CD4-positive, alpha-beta T cell treated with Interleukin-4 for 4 hours (primary cell): ENCODE measurements at regions not wholly inside any gene's neighbourhood (a gene's known extent, or its start where the extent isn't known, plus 50 kb on each side); places are given as distances from the start of the nearest gene placed in this dataset.
A peak's percentile ranks its signal among the peaks of the same experiment; 100 is the strongest.
"Not testable (repeated sequence)": the region's sequence is repeated elsewhere in the genome, so short reads cannot be mapped to it uniquely, and the experiment has no call there.

Experiments used
- DNase-seq: peaks from one replicate; pipeline ENCODE4 v3.0.0-alpha.2; 2020

DNA sequence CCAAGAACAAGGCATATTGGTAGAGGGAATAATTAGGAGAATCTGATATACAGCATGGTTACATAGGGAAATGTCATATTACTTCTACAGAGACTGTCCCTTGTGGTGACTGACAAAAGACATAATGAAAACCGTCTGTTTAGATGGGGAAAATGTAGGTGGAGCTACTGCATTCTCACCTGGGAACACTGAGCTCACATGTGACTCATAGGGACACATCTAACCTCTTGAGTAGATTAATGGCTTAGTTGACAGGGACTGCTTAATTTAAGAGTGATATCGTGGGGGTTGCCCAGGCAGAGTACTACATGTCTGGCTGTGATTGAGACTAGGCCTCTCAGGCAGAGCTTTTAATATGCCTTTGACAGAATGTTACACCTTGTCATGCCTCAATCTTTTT, 235.3 kb upstream of the ZFP64 start:
- DNase-seq, result no peak

GRCh38 chr20:52425701-52426100, 234.1 kb upstream of the ZFP64 start:
- no peak for DNase-seq

- DNase-seq, result no peak
These were observed 233.7 kb upstream of the ZFP64 start for GRCh38 chr20:52425253-52425652.

GRCh38 chr20:52424357-52424942, 232.9 kb upstream of the ZFP64 start:
- DNase-seq, result not testable (repeated sequence)

DNA sequence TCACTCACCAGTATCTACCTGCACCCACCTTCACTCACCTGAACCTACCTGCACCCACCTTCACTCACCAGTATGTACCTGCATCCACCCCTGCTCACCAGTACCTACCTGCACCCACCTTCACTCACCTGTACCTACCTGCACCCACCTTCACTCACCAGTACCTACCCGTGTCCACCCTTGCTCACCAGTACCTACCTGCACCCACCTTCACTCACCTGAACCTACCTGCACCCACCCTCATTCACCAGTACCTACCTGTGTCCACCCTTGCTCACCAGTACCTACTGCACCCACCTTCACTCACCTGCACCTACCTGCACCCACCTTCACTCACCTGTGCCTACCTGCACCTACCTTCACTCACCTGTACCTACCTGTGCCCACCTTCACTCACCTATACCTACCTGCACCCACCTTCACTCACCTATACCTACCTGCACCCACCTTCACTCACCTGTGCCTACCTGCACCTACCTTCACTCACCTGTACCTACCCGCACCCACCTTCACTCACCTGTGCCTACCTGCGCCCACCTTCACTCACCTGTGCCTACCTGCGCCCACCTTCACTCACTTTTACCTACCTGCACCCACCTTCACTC, 232.1 kb upstream of the ZFP64 start:
- DNase-seq, result not testable (repeated sequence)

DNA sequence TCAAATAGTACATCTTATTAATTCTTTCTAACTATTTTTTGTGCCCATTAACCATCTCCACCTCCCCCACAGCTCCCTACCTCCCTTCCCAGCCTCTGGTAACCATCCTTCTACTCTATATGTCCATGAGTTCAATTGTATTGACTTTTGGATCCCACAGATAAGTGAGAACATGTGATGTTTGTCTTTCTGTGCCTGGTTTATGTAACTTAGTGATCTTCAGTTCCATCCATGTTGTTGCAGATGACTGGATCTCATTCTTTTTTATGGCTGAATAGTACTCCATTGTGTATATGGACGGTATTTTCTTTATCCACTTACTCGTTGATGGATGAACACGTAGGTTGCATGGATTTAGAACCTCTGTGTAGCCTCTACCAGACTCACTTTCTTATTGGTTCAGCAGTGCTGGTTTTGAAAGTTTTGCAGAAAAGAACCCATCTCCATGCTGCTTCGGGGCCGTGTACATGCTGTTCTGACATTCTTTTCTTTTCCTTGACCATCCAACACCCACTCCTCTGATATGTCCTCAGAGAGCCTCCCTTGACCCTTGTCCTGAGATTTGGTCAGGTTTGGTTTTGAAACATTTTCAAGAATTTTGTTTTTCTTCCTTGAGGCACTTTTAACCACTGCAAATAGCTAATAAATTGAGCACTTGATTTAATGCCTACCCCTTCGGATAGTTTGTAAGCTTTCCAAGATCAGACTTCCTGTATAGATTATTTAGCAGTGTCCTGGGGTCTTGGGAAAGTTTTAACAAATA, 231.2 kb upstream of the ZFP64 start:
- no peak for DNase-seq

GRCh38 chr20:52420805-52421204, 229.2 kb upstream of the ZFP64 start:
- no peak for DNase-seq

GRCh38 chr20:52419205-52419604, 227.6 kb upstream of the ZFP64 start:
- no peak for DNase-seq

DNA sequence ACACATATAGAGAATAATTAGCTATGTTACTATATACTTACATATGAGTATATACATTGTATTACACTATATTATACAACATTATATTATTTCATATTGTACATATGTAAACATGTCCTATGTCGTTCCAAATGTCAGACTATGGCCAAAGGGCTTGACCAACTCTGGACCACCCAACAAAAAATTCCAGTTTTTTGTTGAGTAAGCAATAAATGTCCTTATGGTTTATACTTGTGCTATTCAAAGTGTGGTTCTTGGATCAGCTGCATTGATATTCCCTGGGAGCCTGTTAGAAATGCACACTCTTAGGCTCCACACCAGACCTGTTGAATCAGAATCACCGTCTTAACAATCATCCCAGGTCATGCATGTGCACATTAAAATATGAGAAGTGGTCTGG, 225.4 kb upstream of the ZFP64 start:
- no peak for DNase-seq

DNA sequence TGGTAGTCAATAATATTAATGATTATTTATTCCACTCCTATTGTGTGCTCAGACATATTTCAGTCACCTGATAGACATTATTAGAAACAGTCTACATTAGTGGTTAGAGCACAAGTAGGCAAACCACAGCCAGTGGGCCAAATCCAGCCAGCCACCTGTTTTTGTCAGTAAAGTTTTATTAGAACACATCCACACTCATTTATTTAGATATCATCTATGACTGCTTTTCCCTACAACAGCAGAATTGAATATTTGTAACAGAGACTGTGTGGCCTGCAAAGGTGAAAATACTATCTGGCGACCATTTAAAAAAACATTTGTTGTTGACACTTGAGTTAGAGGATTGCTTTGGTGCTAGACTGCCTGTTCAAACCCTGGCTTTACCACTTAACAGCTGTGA, 220.0 kb upstream of the ZFP64 start:
- peak; percentile 24 for DNase-seq

GRCh38 chr20:52410731-52411234, 219.2 kb upstream of the ZFP64 start:
- no peak for DNase-seq

DNA sequence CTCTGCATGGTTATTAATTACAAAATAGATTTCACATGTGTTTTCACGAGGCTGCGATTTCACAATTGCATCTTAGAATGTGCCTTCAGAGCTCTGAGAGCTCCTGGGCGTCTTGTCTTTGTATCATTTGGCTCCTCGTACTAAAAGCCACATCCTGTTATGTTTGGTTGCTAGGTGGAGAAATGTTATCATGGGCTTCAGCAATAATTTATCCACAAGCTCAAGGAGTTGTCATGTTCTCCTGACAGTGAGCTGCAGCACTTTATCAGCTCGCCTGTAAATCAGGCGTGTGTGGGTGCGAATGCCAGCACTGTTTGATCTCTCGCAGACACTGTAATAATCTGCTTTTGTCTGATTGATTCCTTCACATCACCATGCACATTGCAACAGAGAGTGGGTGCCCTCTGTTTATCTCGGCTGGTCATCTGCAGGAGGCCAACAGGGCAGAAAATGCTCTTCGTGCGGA, 218.6 kb upstream of the ZFP64 start:
- peak; percentile 95 for DNase-seq

DNA sequence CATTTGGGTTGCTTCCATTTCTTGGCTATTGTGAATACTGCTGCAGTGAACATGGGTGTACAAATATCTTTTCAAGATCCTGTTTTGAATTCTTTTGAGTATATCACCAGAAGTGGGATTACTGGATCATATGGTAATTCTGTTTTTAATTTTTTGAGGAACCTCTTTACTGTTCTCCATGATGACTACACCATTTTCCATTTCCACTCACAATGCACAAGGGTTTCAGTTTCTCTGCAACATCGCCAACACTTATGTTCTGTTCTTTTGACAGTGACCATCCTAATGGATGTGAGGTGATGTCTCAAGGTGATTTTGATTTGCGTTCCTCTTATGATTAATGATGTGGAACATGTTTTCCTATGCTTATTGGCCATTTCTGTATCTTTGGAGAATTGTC, 214.4 kb upstream of the ZFP64 start:
- DNase-seq, result no peak

GRCh38 chr20:52405417-52405816, 213.8 kb upstream of the ZFP64 start:
- DNase-seq, result peak; percentile 83

DNA sequence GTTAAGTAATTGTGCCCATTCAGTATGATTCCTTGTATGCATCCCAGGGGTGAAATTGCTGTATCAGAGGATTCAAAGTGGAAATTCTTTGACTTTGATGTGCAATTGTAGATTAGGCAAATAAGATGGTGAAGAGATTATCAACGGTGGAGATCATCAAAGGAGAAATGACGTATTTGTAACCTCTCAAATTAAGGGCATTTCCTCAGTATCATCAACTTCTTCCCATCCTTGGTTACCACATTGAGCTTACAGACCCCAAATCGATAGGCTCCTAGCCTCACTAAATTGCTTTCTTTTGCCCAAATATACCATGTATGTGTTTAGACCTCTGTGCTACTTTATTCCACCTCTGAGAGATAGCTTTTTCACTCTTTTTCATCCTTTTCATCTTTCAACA, 213.1 kb upstream of the ZFP64 start:
- DNase-seq, result peak; percentile 46

DNA sequence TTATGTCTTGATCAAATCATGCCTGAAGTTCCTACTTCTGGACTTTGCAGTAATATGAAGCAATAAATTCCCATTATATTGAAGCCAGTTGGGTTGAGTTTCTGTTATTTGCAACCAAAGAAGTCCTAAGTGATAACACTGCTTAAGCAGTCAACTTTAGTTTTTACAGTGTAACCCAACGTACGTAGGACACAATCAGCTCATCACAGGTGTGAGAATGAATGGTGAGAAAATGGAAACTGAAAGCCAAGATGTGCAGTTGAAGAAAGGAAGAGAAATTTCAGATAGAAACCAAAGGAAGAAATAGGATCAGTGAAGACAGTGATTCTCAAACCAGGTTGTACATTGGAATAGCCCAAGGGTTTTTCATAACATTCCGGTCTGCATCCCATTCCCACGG, 211.4 kb upstream of the ZFP64 start:
- DNase-seq, result no peak

- DNase-seq, result no peak
These were observed 210.9 kb upstream of the ZFP64 start for GRCh38 chr20:52402514-52402913.

GRCh38 chr20:52401431-52401830, 209.9 kb upstream of the ZFP64 start:
- DNase-seq, result no peak

GRCh38 chr20:52399352-52399751, 207.8 kb upstream of the ZFP64 start:
- DNase-seq, result no peak

- no peak for DNase-seq
These were observed 198.0 kb upstream of the ZFP64 start for GRCh38 chr20:52389606-52390005.

DNA sequence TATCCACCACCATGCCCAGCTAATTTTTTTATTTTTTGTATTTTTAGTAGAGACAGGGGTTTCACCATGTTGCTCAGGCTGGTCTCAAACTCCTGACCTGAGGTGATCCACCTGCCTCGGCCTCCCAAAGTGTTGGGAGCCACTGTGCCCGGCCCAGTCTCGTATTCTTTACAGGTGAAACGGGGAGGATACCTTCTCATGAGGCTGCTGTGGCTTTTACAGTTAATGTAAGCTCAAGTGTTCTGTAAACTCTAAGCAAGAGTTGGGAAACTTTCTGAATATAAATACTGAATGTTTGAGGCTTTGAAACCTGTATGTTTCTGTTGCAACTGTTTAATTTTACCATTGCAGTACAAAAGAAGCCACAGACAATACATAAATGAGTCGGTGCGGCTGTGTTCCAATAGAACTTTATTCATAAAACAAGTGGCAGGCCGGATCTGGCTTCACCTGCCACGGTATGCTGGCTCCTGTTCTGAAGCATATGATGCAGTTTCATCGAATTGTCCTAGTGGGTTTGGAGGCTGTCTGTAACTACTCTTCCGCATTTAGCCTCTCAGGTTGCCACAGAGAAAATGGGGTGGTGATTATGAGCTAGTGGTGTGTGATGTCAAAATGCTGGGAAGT, 192.5 kb upstream of the ZFP64 start:
- no peak for DNase-seq

GRCh38 chr20:52382933-52383332, 191.4 kb upstream of the ZFP64 start:
- no peak for DNase-seq

DNA sequence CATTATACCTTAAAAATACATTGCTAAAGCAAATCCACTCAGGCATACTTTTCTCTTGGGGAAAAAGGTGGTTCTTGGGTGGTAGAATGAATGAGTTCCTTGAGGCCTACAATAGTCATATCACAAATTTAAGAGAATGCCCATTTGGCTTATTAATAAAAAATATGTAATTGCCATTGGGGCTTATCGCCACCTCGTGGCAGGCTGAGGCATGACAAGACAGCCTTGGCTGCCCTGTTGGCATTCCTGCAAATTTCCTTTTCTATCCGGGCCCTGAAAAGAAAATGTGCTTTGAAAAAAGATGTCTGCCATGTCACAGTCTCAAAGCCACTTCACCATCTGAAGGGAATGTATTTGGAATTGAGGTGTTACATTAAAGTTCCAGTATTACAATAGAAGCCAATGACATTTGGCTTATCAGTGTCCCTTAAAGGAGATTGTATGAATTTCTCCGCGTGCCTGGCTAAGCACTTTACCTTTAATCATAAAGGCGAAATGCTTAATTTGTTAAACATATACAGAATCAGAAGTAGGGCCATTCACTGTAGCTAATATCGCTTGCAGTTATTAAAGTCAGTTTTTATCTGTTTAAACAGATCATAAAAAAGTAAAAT, 188.3 kb upstream of the ZFP64 start:
- peak; percentile 32 for DNase-seq
